ENCODE measurements at regions not wholly inside any gene's neighbourhood (a gene's known extent, or its start where the extent isn't known, plus 50 kb on each side); places are given as distances from the start of the nearest gene placed in this dataset.

DNA sequence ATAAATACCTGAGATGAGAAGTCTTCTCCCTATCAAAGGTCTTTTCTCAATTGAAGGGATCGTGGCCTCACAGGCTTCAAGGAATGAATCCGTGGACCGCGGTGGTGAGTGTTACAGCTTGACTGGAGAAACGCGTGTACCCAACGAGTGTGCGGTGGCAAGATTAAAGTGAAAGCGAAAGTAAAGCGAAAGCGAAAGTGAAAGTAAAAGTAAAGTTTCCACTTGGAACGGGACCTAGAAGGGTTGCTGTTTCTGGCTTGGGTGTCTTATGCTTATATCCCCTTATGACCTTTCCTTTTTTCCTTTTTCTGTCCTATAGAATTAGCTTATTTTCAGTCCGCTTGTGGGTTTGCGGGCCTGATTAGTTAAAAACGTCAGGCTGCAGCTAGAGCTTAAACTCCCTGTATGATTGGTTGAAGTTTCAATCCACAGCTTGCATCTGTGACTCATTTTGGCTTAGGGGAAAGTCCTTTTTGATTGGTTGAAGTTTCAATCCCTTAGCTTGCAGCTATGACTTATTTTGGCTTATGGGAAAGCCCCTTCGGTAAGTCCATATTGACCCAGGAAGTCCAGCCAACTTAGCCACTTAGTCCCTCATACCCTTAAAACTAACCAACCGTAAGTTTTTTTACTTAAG lies 924.3 kb upstream of the CDH10 start:
- no peak for TF ChIP-seq POLR2A (IDR thresholded peaks at IDR 0.05; ENCODE audit: low read length)
- no peak for TF ChIP-seq GATA1 (IDR thresholded peaks at IDR 0.05; ENCODE audit: low read depth, low read length)

All from erythroblast (primary cell).